ENCODE measurements at regions not wholly inside any gene's neighbourhood (a gene's known extent, or its start where the extent isn't known, plus 50 kb on each side); places are given as distances from the start of the nearest gene placed in this dataset.

DNA sequence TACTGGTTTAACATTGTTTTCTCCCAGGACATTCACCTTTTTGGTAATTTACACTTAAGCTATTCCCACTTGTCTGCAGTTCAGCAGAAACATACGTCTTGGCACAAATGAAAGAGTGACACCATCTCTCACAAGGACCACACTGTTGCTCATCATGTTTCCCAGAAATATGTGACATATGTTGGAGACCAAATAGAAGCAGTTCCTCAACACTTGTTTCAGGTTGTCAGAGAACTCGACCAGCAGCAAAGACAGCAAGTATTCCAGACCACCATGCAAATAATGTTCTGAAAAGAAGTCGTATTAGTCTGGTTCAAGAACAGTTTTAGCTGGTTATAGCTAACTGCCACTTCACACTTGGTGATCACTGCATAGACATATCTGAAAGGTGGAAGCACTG is 81.3 kb upstream of the KLF6 start:
- Histone ChIP-seq H3K9me3 (ENCODE audit: control insufficient read depth in 5 of 5, low read length in 5 of 5) (no peaks in the 10 kb centered on the region), H3K27ac (ENCODE audit: low read depth, low read length) (no peak overlapping the region), H3K27me3 (ENCODE audit: control insufficient read depth in 5 of 5, insufficient read depth in 4 of 5, low read length in 5 of 5) (no peaks in the 10 kb centered on the region), H3K4me3 (ENCODE audit: low read depth in 1 of 5, low read length in 5 of 5) (no peak overlapping the region), H3K36me3 (ENCODE audit: control insufficient read depth in 5 of 5, insufficient read depth in 5 of 5, low read length in 5 of 5) (no peaks in the 10 kb centered on the region), H3K9ac (ENCODE audit: low read length in 5 of 5) (no peak overlapping the region), H3K4me1 (ENCODE audit: control insufficient read depth in 5 of 5, insufficient read depth in 5 of 5, low read length in 5 of 5) (peaks cover 0 to 22% (median 4%) of the 10 kb centered on the region in 5 donors)

DNA sequence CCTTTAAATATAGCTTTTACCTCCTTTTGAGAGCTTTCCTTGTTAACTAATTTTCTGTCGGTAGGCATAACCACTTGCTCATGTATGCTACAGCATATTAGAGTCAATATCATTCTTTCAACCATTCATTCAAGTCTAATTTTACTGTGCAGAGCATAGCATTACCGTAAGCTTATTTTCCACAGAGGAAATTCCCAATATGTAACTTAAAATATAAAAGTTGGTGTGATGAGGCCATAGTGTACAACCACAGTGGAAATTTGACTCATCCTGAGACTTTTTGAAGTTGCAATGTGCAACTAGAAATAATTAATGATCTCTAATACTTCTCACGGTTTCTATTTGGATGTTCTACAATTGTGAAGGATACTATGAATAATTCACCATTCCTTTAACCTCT is 80.6 kb upstream of the KLF6 start:
- no peaks in the 10 kb centered on the region for H3K9me3 ChIP-seq (ENCODE audit: control insufficient read depth in 5 of 5, low read length in 5 of 5)
- no peak overlapping the region for H3K4me3 ChIP-seq (ENCODE audit: low read depth in 1 of 5, low read length in 5 of 5)
- no peak overlapping the region for H3K27ac ChIP-seq (ENCODE audit: low read depth, low read length)
- no peaks in the 10 kb centered on the region for H3K36me3 ChIP-seq (ENCODE audit: control insufficient read depth in 5 of 5, insufficient read depth in 5 of 5, low read length in 5 of 5)
- H3K27me3 ChIP-seq (ENCODE audit: control insufficient read depth in 5 of 5, insufficient read depth in 4 of 5, low read length in 5 of 5): no peaks in the 10 kb centered on the region
- peaks cover 2 to 28% (median 11%) of the 10 kb centered on the region in 5 donors for H3K4me1 ChIP-seq (ENCODE audit: control insufficient read depth in 5 of 5, insufficient read depth in 5 of 5, low read length in 5 of 5)
- H3K9ac ChIP-seq (ENCODE audit: low read length in 5 of 5): no peak overlapping the region

DNA sequence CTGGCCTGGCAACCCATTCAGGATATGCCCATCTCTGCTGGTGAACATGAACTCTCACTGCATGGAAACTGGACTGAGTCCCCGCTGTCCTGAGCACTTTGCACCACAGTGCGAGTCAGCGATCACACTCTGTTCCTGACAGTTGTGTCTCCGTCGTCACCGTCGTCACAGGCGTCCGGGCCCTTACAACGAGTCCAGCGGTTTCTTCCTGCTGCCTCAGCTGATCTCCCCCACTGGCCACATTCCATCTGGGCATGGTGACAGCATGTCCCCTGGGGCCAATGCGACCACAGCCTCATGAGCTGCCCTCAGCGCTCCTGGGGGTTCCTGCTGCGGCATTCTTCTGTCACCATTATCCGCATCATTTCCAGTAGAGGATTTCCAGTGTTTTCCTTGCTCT is 76.8 kb upstream of the KLF6 start:
- no peaks in the 10 kb centered on the region for H3K27me3 ChIP-seq (ENCODE audit: control insufficient read depth in 5 of 5, insufficient read depth in 4 of 5, low read length in 5 of 5)

DNA sequence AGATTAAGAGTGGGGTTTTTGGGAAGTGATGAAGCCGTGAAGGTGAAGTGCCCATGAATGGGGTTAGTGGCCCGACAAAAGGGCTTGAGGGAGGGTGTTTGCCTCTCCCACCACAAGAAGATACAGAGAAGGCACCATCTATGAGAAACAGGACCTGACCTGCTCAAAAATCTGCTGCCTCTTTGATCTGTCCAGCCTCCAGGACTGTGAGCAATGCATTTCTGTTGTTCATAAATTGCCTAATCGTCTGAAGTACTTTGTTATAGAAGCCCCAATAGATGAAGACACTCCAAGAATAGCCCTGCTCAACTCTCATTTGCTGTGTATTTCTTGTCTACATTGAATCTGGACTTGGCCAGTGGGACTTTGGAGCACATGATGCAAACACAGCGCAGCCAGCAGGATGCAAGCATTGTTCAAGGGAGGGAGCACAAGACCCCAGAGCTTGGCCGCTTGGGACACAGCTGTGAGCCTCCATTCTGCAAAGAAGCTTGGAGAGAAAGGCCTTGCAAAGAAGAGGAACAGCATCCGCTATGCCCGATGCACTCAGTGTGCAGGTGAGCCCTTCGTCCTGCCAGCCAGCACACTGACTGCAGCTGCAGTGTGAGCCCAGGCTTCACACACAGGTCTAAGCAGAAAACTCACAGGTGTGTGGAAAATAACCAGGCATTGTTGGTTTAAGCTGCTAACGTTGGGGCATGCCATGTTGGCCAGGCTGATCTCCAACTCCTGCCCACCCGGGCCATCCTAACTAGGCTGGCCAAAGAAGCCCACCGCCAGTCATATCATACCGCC is 73.2 kb upstream of the KLF6 start:
- no peak overlapping the region for H3K4me3 ChIP-seq (ENCODE audit: low read depth in 1 of 5, low read length in 5 of 5)
- peaks cover 2 to 20% (median 18%) of the 10 kb centered on the region in 5 donors for H3K4me1 ChIP-seq (ENCODE audit: control insufficient read depth in 5 of 5, insufficient read depth in 5 of 5, low read length in 5 of 5)
- no peak overlapping the region for H3K9ac ChIP-seq (ENCODE audit: low read length in 5 of 5)
- H3K36me3 ChIP-seq (ENCODE audit: control insufficient read depth in 5 of 5, insufficient read depth in 5 of 5, low read length in 5 of 5): no peaks in the 10 kb centered on the region
- no peaks in the 10 kb centered on the region for H3K27me3 ChIP-seq (ENCODE audit: control insufficient read depth in 5 of 5, insufficient read depth in 4 of 5, low read length in 5 of 5)
- no peaks in the 10 kb centered on the region for H3K9me3 ChIP-seq (ENCODE audit: control insufficient read depth in 5 of 5, low read length in 5 of 5)
- H3K27ac ChIP-seq (ENCODE audit: low read depth, low read length): no peak overlapping the region

More for the DNA sequence above, 76.8 kb upstream of the KLF6 start:
- H3K4me3 ChIP-seq (ENCODE audit: low read depth in 1 of 5, low read length in 5 of 5): no peak overlapping the region
- H3K36me3 ChIP-seq (ENCODE audit: control insufficient read depth in 5 of 5, insufficient read depth in 5 of 5, low read length in 5 of 5): no peaks in the 10 kb centered on the region
- no peak overlapping the region for H3K27ac ChIP-seq (ENCODE audit: low read depth, low read length)
- H3K9ac ChIP-seq (ENCODE audit: low read length in 5 of 5): no peak overlapping the region
- H3K4me1 ChIP-seq (ENCODE audit: control insufficient read depth in 5 of 5, insufficient read depth in 5 of 5, low read length in 5 of 5): peaks cover 2 to 19% (median 11%) of the 10 kb centered on the region in 5 donors
- H3K9me3 ChIP-seq (ENCODE audit: control insufficient read depth in 5 of 5, low read length in 5 of 5): no peaks in the 10 kb centered on the region

DNA sequence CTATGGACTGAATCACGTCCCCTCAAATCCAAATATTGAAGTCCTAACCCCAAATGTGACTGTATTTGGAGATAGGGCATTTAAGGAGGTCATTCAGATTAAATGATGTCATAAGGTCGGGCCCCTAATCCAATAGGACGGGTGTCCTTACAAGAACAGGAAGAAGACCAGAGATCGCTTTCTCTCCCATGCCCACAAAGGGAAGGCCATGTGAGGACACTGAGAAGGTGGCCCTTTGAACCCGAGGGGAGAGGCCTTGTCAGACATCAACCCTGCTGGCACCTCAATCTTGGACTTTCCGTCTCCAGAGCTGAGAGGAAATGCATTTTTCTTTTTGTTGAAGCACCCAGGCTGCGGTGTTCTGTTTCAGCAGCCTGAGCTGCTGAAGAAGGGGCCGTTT is 72.3 kb upstream of the KLF6 start:
- peaks cover 2 to 28% (median 22%) of the 10 kb centered on the region in 5 donors for H3K4me1 ChIP-seq (ENCODE audit: control insufficient read depth in 5 of 5, insufficient read depth in 5 of 5, low read length in 5 of 5)
- H3K36me3 ChIP-seq (ENCODE audit: control insufficient read depth in 5 of 5, insufficient read depth in 5 of 5, low read length in 5 of 5): no peaks in the 10 kb centered on the region
- H3K9ac ChIP-seq (ENCODE audit: low read length in 5 of 5): no peak overlapping the region
- no peak overlapping the region for H3K27ac ChIP-seq (ENCODE audit: low read depth, low read length)
- H3K9me3 ChIP-seq (ENCODE audit: control insufficient read depth in 5 of 5, low read length in 5 of 5): no peaks in the 10 kb centered on the region
- H3K4me3 ChIP-seq (ENCODE audit: low read depth in 1 of 5, low read length in 5 of 5): no peak overlapping the region
- no peaks in the 10 kb centered on the region for H3K27me3 ChIP-seq (ENCODE audit: control insufficient read depth in 5 of 5, insufficient read depth in 4 of 5, low read length in 5 of 5)

DNA sequence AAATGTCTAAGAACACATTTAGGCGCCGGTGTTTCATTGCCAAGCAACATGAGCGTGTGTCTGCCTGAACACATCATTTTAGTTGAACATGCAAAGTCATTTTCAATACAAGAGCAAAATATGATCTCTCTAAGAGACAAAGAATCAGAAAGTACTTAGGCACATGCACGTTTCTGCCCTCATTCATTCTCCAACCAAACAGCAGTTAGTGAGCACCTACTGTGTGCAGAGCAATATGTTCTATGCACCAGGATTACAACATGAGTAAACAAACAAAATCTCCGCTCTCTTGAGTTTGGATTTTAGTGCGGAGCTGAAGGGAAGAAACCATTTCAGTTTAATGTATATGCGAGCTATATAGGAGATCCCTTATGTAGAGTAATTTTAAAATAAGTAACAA is 71.6 kb upstream of the KLF6 start:
- no peaks in the 10 kb centered on the region for H3K9me3 ChIP-seq (ENCODE audit: control insufficient read depth in 5 of 5, low read length in 5 of 5)
- no peaks in the 10 kb centered on the region for H3K36me3 ChIP-seq (ENCODE audit: control insufficient read depth in 5 of 5, insufficient read depth in 5 of 5, low read length in 5 of 5)
- H3K9ac ChIP-seq (ENCODE audit: low read length in 5 of 5): no peak overlapping the region
- no peak overlapping the region for H3K4me3 ChIP-seq (ENCODE audit: low read depth in 1 of 5, low read length in 5 of 5)
- H3K4me1 ChIP-seq (ENCODE audit: control insufficient read depth in 5 of 5, insufficient read depth in 5 of 5, low read length in 5 of 5): peaks cover 3 to 32% (median 25%) of the 10 kb centered on the region in 5 donors
- H3K27me3 ChIP-seq (ENCODE audit: control insufficient read depth in 5 of 5, insufficient read depth in 4 of 5, low read length in 5 of 5): no peaks in the 10 kb centered on the region
- no peak overlapping the region for H3K27ac ChIP-seq (ENCODE audit: low read depth, low read length)

DNA sequence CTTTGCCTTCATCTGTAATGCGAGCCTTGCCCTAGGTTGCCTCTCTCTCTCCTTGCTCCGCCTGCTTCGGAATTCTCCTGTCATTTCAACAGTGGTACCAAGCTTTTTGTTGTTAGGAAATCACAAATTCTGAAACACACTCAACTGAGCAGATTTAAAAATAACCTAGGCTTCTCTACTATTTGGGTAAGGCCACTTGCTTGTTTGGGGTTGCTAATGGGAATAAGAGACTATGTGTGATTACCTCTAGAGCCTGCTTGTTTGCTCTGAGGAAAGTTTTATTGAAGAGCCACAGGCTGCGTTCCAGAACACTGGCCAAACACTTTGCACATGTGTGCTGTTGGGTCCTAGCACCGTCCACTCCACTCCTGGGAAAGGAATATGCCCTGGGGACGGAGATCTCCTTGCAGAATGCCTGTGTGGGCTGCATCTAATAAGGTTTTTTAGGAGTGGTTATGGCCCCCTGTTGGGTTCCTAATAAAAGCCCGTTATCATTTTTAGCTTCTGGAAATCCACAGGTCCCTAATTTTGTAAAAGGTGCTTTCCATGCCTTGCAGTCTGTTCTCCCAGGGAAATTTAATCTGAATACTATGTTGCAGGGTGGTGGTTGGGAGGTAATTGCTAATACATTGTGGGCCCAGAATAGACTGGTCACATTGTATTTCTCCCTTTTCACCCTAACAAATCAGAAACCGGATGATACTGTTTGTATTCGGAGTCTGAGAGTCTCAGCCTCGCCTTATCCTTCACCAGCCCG is 68.7 kb upstream of the KLF6 start:
- H3K4me3 ChIP-seq (ENCODE audit: low read depth in 1 of 5, low read length in 5 of 5): no peak overlapping the region
- H3K27me3 ChIP-seq (ENCODE audit: control insufficient read depth in 5 of 5, insufficient read depth in 4 of 5, low read length in 5 of 5): no peaks in the 10 kb centered on the region
- H3K9me3 ChIP-seq (ENCODE audit: control insufficient read depth in 5 of 5, low read length in 5 of 5): no peaks in the 10 kb centered on the region
- peak overlapping the region in 2 of 5 donors; percentile 6 to 43 for H3K9ac ChIP-seq (ENCODE audit: low read length in 5 of 5)
- H3K36me3 ChIP-seq (ENCODE audit: control insufficient read depth in 5 of 5, insufficient read depth in 5 of 5, low read length in 5 of 5): no peaks in the 10 kb centered on the region
- peaks cover 7 to 33% (median 24%) of the 10 kb centered on the region in 5 donors for H3K4me1 ChIP-seq (ENCODE audit: control insufficient read depth in 5 of 5, insufficient read depth in 5 of 5, low read length in 5 of 5)
- peak overlapping the region; percentile 90 for H3K27ac ChIP-seq (ENCODE audit: low read depth, low read length)

DNA sequence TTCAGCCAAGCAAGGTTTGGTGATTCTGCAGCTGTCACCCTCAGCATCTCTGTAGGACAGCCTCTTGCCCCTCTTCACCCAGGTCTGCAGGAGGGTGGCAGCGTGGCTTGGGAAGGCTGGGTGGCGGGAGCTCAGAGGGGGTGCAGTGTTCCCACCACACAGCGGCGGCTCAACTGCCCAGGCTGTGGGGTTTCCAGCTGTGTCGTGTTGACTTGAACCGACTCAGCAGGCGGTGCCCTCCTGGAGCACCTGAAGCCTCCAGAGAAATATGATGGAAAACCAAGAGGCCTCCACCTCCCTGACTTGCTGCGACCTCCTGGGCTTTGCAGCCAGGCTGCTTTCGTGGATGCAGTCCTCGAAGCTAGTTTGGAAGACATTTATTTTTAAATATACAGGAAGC is 68.0 kb upstream of the KLF6 start:
- Histone ChIP-seq H3K9ac (ENCODE audit: low read length in 5 of 5) (peak overlapping the region in 2 of 5 donors; percentile 13 to 43), H3K9me3 (ENCODE audit: control insufficient read depth in 5 of 5, low read length in 5 of 5) (no peaks in the 10 kb centered on the region), H3K36me3 (ENCODE audit: control insufficient read depth in 5 of 5, insufficient read depth in 5 of 5, low read length in 5 of 5) (no peaks in the 10 kb centered on the region), H3K27me3 (ENCODE audit: control insufficient read depth in 5 of 5, insufficient read depth in 4 of 5, low read length in 5 of 5) (no peaks in the 10 kb centered on the region), H3K27ac (ENCODE audit: low read depth, low read length) (peak overlapping the region; percentile 90), H3K4me3 (ENCODE audit: low read depth in 1 of 5, low read length in 5 of 5) (no peak overlapping the region), H3K4me1 (ENCODE audit: control insufficient read depth in 5 of 5, insufficient read depth in 5 of 5, low read length in 5 of 5) (peaks cover 7 to 40% (median 29%) of the 10 kb centered on the region in 5 donors)

DNA sequence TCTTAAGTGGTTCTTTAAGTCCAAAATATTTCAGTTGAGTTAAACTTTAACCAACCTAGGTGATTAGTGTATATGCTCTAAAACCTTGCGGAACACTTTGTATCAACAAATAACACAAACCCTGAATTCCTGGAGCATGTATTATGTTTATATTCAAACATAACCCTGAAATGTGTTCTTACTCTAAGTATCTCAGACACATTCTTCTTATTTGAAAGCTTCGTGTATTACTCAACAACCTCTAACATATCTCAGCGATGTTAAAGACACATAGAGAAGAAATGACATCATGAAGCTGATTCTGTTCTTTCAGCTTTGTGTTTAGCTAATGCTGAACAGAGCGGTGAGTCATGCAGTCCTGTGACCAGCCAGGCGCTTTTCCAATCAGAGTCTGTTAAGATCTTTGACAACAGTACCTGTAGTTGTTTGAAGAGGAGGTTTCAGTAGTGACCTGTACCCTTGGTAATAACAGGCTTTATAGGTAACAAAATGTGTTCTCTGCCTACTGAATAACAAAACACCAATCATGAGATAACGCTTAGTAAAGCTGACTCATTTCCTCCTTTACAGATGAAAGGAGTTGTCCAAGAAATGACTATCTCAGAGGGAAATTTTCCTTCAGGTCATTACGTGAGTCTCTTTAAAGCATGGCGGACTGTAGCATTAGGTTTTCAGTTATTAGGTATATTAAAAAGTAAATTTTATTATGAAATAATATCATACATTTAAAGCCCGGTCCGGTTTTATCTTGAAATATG is 67.3 kb upstream of the KLF6 start:
- H3K9ac ChIP-seq (ENCODE audit: low read length in 5 of 5): peak overlapping the region in 3 of 5 donors; percentile 34 to 50 (median 45)

More for the DNA sequence above, 67.3 kb upstream of the KLF6 start:
- H3K4me3 ChIP-seq (ENCODE audit: low read depth in 1 of 5, low read length in 5 of 5): no peak overlapping the region
- no peaks in the 10 kb centered on the region for H3K9me3 ChIP-seq (ENCODE audit: control insufficient read depth in 5 of 5, low read length in 5 of 5)
- H3K36me3 ChIP-seq (ENCODE audit: control insufficient read depth in 5 of 5, insufficient read depth in 5 of 5, low read length in 5 of 5): no peaks in the 10 kb centered on the region
- no peaks in the 10 kb centered on the region for H3K27me3 ChIP-seq (ENCODE audit: control insufficient read depth in 5 of 5, insufficient read depth in 4 of 5, low read length in 5 of 5)
- H3K27ac ChIP-seq (ENCODE audit: low read depth, low read length): peak overlapping the region; percentile 90
- H3K4me1 ChIP-seq (ENCODE audit: control insufficient read depth in 5 of 5, insufficient read depth in 5 of 5, low read length in 5 of 5): peaks cover 7 to 44% (median 30%) of the 10 kb centered on the region in 5 donors
